SIG-M5 treated with dmso at 0.1 percent for 504 hours (cell line): ENCODE measurements at regions not wholly inside any gene's neighbourhood (a gene's known extent, or its start where the extent isn't known, plus 50 kb on each side); places are given as distances from the start of the nearest gene placed in this dataset.

ENCODE experiments used
- DNase-seq: peaks from one replicate; lab custom pipeline; 2025; ENCODE audit not compliant: unreplicated experiment; lab: John Stamatoyannopoulos, UW

- DNase-seq = no peak
These were observed 548.8 kb downstream of the FGF9 start for GRCh38 chr13:22219709-22220108.

GRCh38 chr13:22220151-22221135 is 549.6 kb downstream of the FGF9 start:
- DNase-seq = no peak

GRCh38 chr13:22223411-22223810 is 552.5 kb downstream of the FGF9 start:
- no peak for DNase-seq

GRCh38 chr13:22226086-22226485 is 555.2 kb downstream of the FGF9 start:
- DNase-seq = no peak

- no peak for DNase-seq
These were observed 557.0 kb downstream of the FGF9 start for GRCh38 chr13:22227895-22228294.

GRCh38 chr13:22229916-22230315 is 559.0 kb downstream of the FGF9 start:
- DNase-seq = no peak

- DNase-seq = no peak
These were observed 561.3 kb downstream of the FGF9 start for GRCh38 chr13:22232186-22232585.

GRCh38 chr13:22235285-22235949 is 564.5 kb downstream of the FGF9 start:
- DNase-seq = no peak

- DNase-seq = no peak
These were observed 565.0 kb downstream of the FGF9 start for GRCh38 chr13:22235950-22236290.

- DNase-seq = no peak
These were observed 567.4 kb downstream of the FGF9 start for GRCh38 chr13:22238269-22238668.

- no peak for DNase-seq
These were observed 569.8 kb downstream of the FGF9 start for GRCh38 chr13:22240716-22241115.

- DNase-seq = no peak
These were observed 572.7 kb downstream of the FGF9 start for GRCh38 chr13:22243469-22244163.

GRCh38 chr13:22252281-22252830 is 581.5 kb downstream of the FGF9 start:
- no peak for DNase-seq

- DNase-seq = no peak
These were observed 582.2 kb downstream of the FGF9 start for GRCh38 chr13:22253107-22253506.

- DNase-seq = no peak
These were observed 585.3 kb downstream of the FGF9 start for GRCh38 chr13:22256111-22256639.

GRCh38 chr13:22262001-22262885 is 591.4 kb downstream of the FGF9 start:
- no peak for DNase-seq

GRCh38 chr13:22263185-22263584 is 592.3 kb downstream of the FGF9 start:
- no peak for DNase-seq

GRCh38 chr13:22265563-22265962 is 594.7 kb downstream of the FGF9 start:
- no peak for DNase-seq

GRCh38 chr13:22270881-22271280 is 600.0 kb downstream of the FGF9 start:
- no peak for DNase-seq

GRCh38 chr13:22271903-22272302 is 601.0 kb downstream of the FGF9 start:
- no peak for DNase-seq
